ENCODE measurements at regions not wholly inside any gene's neighbourhood (a gene's known extent, or its start where the extent isn't known, plus 50 kb on each side); places are given as distances from the start of the nearest gene placed in this dataset.

- no peak for TF ChIP-seq CTCF (IDR thresholded peaks at IDR 0.05)
- TF ChIP-seq POLR2A (IDR thresholded peaks at IDR 0.05) = no peak
- no peak for TF ChIP-seq POLR2AphosphoS5 (IDR thresholded peaks at IDR 0.05)
These were observed 387.4 kb upstream of the CADM1 start for GRCh38 chr11:115891581-115891980.

Measured in prostate gland (tissue), 2 donors.